Neural cell (in vitro differentiated cells): ENCODE measurements at regions not wholly inside any gene's neighbourhood (a gene's known extent, or its start where the extent isn't known, plus 50 kb on each side); places are given as distances from the start of the nearest gene placed in this dataset.

ENCODE experiments used
- H2AFZ ChIP-seq: fragments of 200-600, 300-800 bp; sonication (generic), shearing (Covaris generic); 2 replicates; pipeline ENCODE4 v1.6.0; 2014; ENCODE audit warnings: low read depth, mild to moderate bottlenecking, antibody characterized with exemption, low read length, moderate library complexity
- H3F3A ChIP-seq: fragments of 200-600 bp; shearing (Covaris generic); 2 replicates; pipeline ENCODE4 v1.6.1; 2016; ENCODE audit warnings: mild to moderate bottlenecking, moderate library complexity, mixed read lengths, antibody characterized with exemption, low read length; ENCODE audit not compliant: insufficient read depth, poor library complexity, severe bottlenecking
- H3K27ac ChIP-seq: fragments of 200-600, 300-800 bp; sonication (generic), shearing (Covaris generic); 2 replicates; pipeline ENCODE4 v1.5.1; 2014; ENCODE audit warnings: mild to moderate bottlenecking, low read length, moderate library complexity
- H3K27me3 ChIP-seq: fragments of 300-800, 200-600 bp; sonication (generic), shearing (Covaris generic); 2 replicates; pipeline ENCODE4 v1.6.0; 2014; ENCODE audit warnings: mild to moderate bottlenecking, low read depth, low read length, moderate library complexity; ENCODE audit not compliant: insufficient read depth
- H3K36me3 ChIP-seq: fragments of 300-800, 200-600 bp; sonication (generic), shearing (Covaris generic); 2 replicates; pipeline ENCODE4 v1.5.1; 2014; ENCODE audit warnings: mild to moderate bottlenecking, antibody characterized with exemption, low read length, moderate library complexity; ENCODE audit not compliant: insufficient read depth
- H3K4me2 ChIP-seq: fragments of 300-800, 200-600 bp; sonication (generic), shearing (Covaris generic); 2 replicates; pipeline ENCODE4 v1.6.0; 2014; ENCODE audit warnings: mild to moderate bottlenecking, low read length
- H3K4me3 ChIP-seq: fragments of 300-800, 200-600 bp; sonication (generic), shearing (Covaris generic); 2 replicates; pipeline ENCODE4 v1.5.1; 2014; ENCODE audit warnings: mild to moderate bottlenecking, low read length, moderate library complexity
- H3K79me2 ChIP-seq: fragments of 200-600 bp; shearing (Covaris generic); replicated peaks from 2 replicates; pipeline ENCODE4 v1.6.0; 2014; ENCODE audit warnings: mild to moderate bottlenecking, low read length, moderate library complexity; ENCODE audit not compliant: insufficient read depth
- H3K9ac ChIP-seq: fragments of 300-800, 200-600 bp; sonication (generic), shearing (Covaris generic); 2 replicates; pipeline ENCODE4 v1.6.1; 2016; ENCODE audit warnings: mild to moderate bottlenecking, low read length, mixed read lengths
- H3K9me2 ChIP-seq: fragments of 200-600 bp; shearing (Covaris generic); 2 replicates; pipeline ENCODE4 v1.6.1; 2016; ENCODE audit warnings: mild to moderate bottlenecking, low read length, mixed read lengths; ENCODE audit not compliant: insufficient read depth
- H3K9me3 ChIP-seq: fragments of 200-600, 300-800 bp; sonication (generic), shearing (Covaris generic); 2 replicates; pipeline ENCODE4 v1.6.1; 2016; ENCODE audit warnings: mild to moderate bottlenecking, mixed run types, low read length, moderate library complexity, mixed read lengths
- H4K20me1 ChIP-seq: fragments of 200-600 bp; shearing (Covaris generic); 2 replicates; pipeline ENCODE4 v1.6.1; 2016; ENCODE audit warnings: mild to moderate bottlenecking, mixed run types; ENCODE audit not compliant: insufficient read depth
- CTCF ChIP-seq: fragments of 450-650 bp; IDR thresholded peaks from 2 replicates; pipeline ENCODE4 v1.5.1; 2014; ENCODE audit warnings: antibody characterized with exemption, mild to moderate bottlenecking, moderate library complexity; ENCODE audit not compliant: poor library complexity, severe bottlenecking
- EP300 ChIP-seq: fragments of 450-650 bp; conservative IDR thresholded peaks from 2 replicates; pipeline ENCODE4 v1.6.1; 2014; ENCODE audit warnings: antibody characterized with exemption, mild to moderate bottlenecking, moderate library complexity; ENCODE audit not compliant: poor library complexity, severe bottlenecking
- EZH2 ChIP-seq: fragments of 200-600, 300-800 bp; shearing (Covaris generic), sonication (generic); IDR thresholded peaks from 2 replicates; pipeline ENCODE4 v1.6.1; 2014; ENCODE audit warnings: antibody characterized with exemption, low read length, borderline replicate concordance, mild to moderate bottlenecking; ENCODE audit not compliant: insufficient read depth, poor library complexity, severe bottlenecking
- MXI1 ChIP-seq: fragments of 450-650 bp; conservative IDR thresholded peaks from 2 replicates; pipeline ENCODE4 v1.6.1; 2014; ENCODE audit warnings: antibody characterized with exemption, mild to moderate bottlenecking; ENCODE audit not compliant: poor library complexity, severe bottlenecking
- POLR2AphosphoS5 ChIP-seq: IDR thresholded peaks from 2 replicates; pipeline ENCODE4 v1.6.1; 2012
- RAD21 ChIP-seq: fragments of 450-650 bp; conservative IDR thresholded peaks from 2 replicates; pipeline ENCODE4 v1.6.1; 2014; ENCODE audit warnings: antibody characterized with exemption, mild to moderate bottlenecking, moderate library complexity
- REST ChIP-seq: IDR thresholded peaks from 2 replicates; pipeline ENCODE4 v1.6.1; 2012; ENCODE audit warnings: borderline replicate concordance
- SMC3 ChIP-seq: fragments of 450-650 bp; conservative IDR thresholded peaks from 2 replicates; pipeline ENCODE4 v1.6.1; 2014; ENCODE audit warnings: antibody characterized with exemption, mild to moderate bottlenecking, moderate library complexity; ENCODE audit not compliant: poor library complexity
- TAF1 ChIP-seq: IDR thresholded peaks from 2 replicates; pipeline ENCODE4 v1.6.1; 2012; ENCODE audit warnings: low read depth

DNA sequence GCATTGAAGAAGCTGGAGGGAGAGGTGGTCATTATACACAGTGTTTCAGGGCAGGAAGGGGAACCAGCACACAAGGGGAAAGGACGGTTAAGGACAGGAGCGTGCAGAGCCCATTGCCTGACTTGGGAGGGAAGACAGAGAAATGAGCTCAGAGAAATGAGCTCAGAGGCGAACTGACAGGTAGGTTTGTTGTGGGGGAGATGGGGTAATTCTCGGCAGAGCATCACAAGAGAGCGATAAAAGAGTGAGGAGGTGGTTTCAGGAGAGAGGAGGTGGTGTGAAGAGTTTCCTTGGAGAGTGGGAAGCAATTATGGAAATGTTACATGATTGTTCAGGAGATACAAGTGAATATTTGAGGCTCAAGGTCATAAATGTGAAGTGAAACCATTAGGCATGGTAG lies 61.0 kb downstream of the MRGPRX1 start:
- no peak overlapping the region for H2AFZ ChIP-seq
- H3K9me3 ChIP-seq = no peaks in the 10 kb centered on the region
- no peak for TF ChIP-seq SMC3
- no peaks in the 10 kb centered on the region for H3K9me2 ChIP-seq
- no peaks in the 10 kb centered on the region for H4K20me1 ChIP-seq
- H3K4me2 ChIP-seq = no peak overlapping the region
- no peaks in the 10 kb centered on the region for H3K36me3 ChIP-seq
- no peaks in the 10 kb centered on the region for H3K79me2 ChIP-seq
- no peaks in the 10 kb centered on the region for H3K27me3 ChIP-seq
- no peak overlapping the region for H3K9ac ChIP-seq
- H3K27ac ChIP-seq = no peak overlapping the region
- H3F3A ChIP-seq = no peaks in the 10 kb centered on the region
- H3K4me3 ChIP-seq = no peak overlapping the region

- Histone ChIP-seq H3K27me3 (no peaks in the 10 kb centered on the region), H3K9me3 (no peaks in the 10 kb centered on the region), H3K9ac (no peak overlapping the region), H3K79me2 (no peaks in the 10 kb centered on the region), H3K9me2 (no peaks in the 10 kb centered on the region), H3K4me3 (no peak overlapping the region), H3K36me3 (no peaks in the 10 kb centered on the region), H4K20me1 (no peaks in the 10 kb centered on the region), H3F3A (no peaks in the 10 kb centered on the region), H3K27ac (no peak overlapping the region), H3K4me2 (no peak overlapping the region), H2AFZ (no peak overlapping the region)
- TF ChIP-seq SMC3 (no peak), EP300 (no peak), RAD21 (no peak), MXI1 (no peak), CTCF (no peak), POLR2AphosphoS5 (no peak)
Measured at GRCh38 chr11:18865951-18866350, 73.3 kb downstream of the MRGPRX1 start.

DNA sequence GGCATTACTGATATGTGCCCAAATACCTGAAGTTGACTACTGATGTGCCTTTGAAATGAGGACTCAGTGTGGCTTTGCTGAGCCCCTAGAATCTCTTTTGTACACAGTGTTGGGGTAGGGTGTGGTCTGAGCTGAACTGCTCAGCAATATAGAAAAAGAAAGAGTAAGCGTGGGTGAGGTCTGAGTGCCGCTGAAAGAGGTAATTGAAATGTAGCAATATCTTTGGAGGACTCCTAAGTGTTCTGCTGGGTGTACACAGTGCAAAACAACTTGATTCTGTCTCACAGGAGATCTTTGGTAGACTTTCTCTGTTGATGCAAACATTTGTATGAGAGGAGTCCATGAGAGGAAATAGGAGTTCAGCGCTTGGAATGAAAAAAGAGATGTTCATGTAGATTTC lies 73.7 kb upstream of the PTPN5 start:
- Histone ChIP-seq H3K9me2 (no peaks in the 10 kb centered on the region), H3F3A (no peaks in the 10 kb centered on the region), H2AFZ (no peak overlapping the region), H3K4me3 (no peak overlapping the region), H3K27ac (no peak overlapping the region), H3K9me3 (no peaks in the 10 kb centered on the region), H3K79me2 (no peaks in the 10 kb centered on the region), H3K36me3 (no peaks in the 10 kb centered on the region), H4K20me1 (no peaks in the 10 kb centered on the region), H3K9ac (no peak overlapping the region), H3K4me2 (no peak overlapping the region), H3K27me3 (no peaks in the 10 kb centered on the region)
- TF ChIP-seq TAF1 (no peak), REST (no peak), RAD21 (no peak), MXI1 (no peak), EP300 (no peak), POLR2AphosphoS5 (no peak), CTCF (no peak), SMC3 (no peak), EZH2 (no peak)
